Calu3 (cell line): ENCODE measurements at regions not wholly inside any gene's neighbourhood (a gene's known extent, or its start where the extent isn't known, plus 50 kb on each side); places are given as distances from the start of the nearest gene placed in this dataset.

ENCODE experiments used
- BruUV-seq: library from RNA; stranded (reverse); fragments of 400-500 nt; replicated peaks from 2 replicates; lab custom pipeline; 2021; lab: Mats Ljungman, UMichigan
- CTCF ChIA-PET: fragments of 300-600 bp; sonication (Branson Sonifier 250); formaldehyde crosslinking; loops from one replicate; lab custom pipeline; 2022; ENCODE audit warnings: antibody characterized with exemption; lab: Charles Lee
- DNase-seq: peaks from one replicate; pipeline ENCODE4 v3.0.0; 2022
- H3K27ac Mint-ChIP-seq: one replicate; pipeline ENCODE4 v1.8.0; 2022; ENCODE audit warnings: mixed read lengths; ENCODE audit not compliant: unreplicated experiment
- H3K27me3 Mint-ChIP-seq: one replicate; pipeline ENCODE4 v1.8.0; 2022; ENCODE audit warnings: mixed read lengths; ENCODE audit not compliant: unreplicated experiment
- H3K36me3 Mint-ChIP-seq: one replicate; pipeline ENCODE4 v1.8.0; 2022; ENCODE audit warnings: mild to moderate bottlenecking, moderate library complexity, mixed read lengths; ENCODE audit not compliant: insufficient read depth, unreplicated experiment
- H3K4me1 Mint-ChIP-seq: one replicate; pipeline ENCODE4 v1.8.0; 2022; ENCODE audit warnings: mild to moderate bottlenecking, low read depth, mixed read lengths; ENCODE audit not compliant: unreplicated experiment
- H3K4me3 Mint-ChIP-seq: one replicate; pipeline ENCODE4 v1.8.0; 2022; ENCODE audit warnings: mild to moderate bottlenecking, low read depth, moderate library complexity, mixed read lengths; ENCODE audit not compliant: unreplicated experiment
- H3K9me3 Mint-ChIP-seq: one replicate; pipeline ENCODE4 v1.8.0; 2022; ENCODE audit warnings: low read depth, mixed read lengths; ENCODE audit not compliant: unreplicated experiment
- CTCF ChIP-seq: fragments of 200-600 bp; IDR thresholded peaks from one replicate; pipeline ENCODE4 v1.8.0; 2022; ENCODE audit warnings: antibody characterized with exemption; ENCODE audit not compliant: unreplicated experiment
- intact Hi-C: fragments of 100-400 bp; cut with micrococcal nuclease; formaldehyde crosslinking; loops from one replicate; pipeline ENCODE4 v1.10.0; 2022; ENCODE audit not compliant: unreplicated experiment

GRCh38 chr2:479031-479430 lies 191.1 kb upstream of the ALKAL2 start:
- Mint-ChIP-seq H3K27ac (no peak overlapping the region), H3K36me3 (no peaks in the 10 kb centered on the region), H3K9me3 (peaks cover 8% of the 10 kb centered on the region), H3K4me1 (peaks cover 12% of the 10 kb centered on the region), H3K4me3 (peak overlapping the region; percentile 68), H3K27me3 (peaks cover 12% of the 10 kb centered on the region)
- CTCF ChIA-PET = no interaction called here
- DNase-seq = no peak
- no peak for TF ChIP-seq CTCF
- intact Hi-C loops = no loop called here
- BruUV-seq = no TSS peak

GRCh38 chr2:471560-471959 lies 183.7 kb upstream of the ALKAL2 start:
- Mint-ChIP-seq H3K36me3 (no peaks in the 10 kb centered on the region), H3K9me3 (peaks cover 14% of the 10 kb centered on the region), H3K27me3 (no peaks in the 10 kb centered on the region), H3K4me3 (no peak overlapping the region), H3K27ac (no peak overlapping the region), H3K4me1 (no peaks in the 10 kb centered on the region)
- CTCF ChIA-PET = no interaction called here
- DNase-seq = no peak
- intact Hi-C loops = no loop called here
- no peak for TF ChIP-seq CTCF
- BruUV-seq = no TSS peak

- BruUV-seq = no TSS peak
- intact Hi-C loops = no loop called here
- Mint-ChIP-seq H3K36me3 (no peaks in the 10 kb centered on the region), H3K27ac (no peak overlapping the region), H3K4me3 (no peak overlapping the region), H3K27me3 (no peaks in the 10 kb centered on the region), H3K4me1 (no peaks in the 10 kb centered on the region), H3K9me3 (peaks cover 9% of the 10 kb centered on the region)
- CTCF ChIA-PET = no interaction called here
- DNase-seq = no peak
- TF ChIP-seq CTCF = no peak
These were observed 181.6 kb upstream of the ALKAL2 start for GRCh38 chr2:469514-469913.

GRCh38 chr2:468648-469336 lies 180.9 kb upstream of the ALKAL2 start:
- intact Hi-C loops = no loop called here

More at GRCh38 chr2:468648-469336, 180.9 kb upstream of the ALKAL2 start:
- no peak for TF ChIP-seq CTCF
- no peaks in the 10 kb centered on the region for H3K36me3 Mint-ChIP-seq
- H3K9me3 Mint-ChIP-seq = peaks cover 9% of the 10 kb centered on the region
- H3K4me3 Mint-ChIP-seq = no peak overlapping the region
- H3K4me1 Mint-ChIP-seq = no peaks in the 10 kb centered on the region
- no peaks in the 10 kb centered on the region for H3K27me3 Mint-ChIP-seq
- CTCF ChIA-PET = no interaction called here
- DNase-seq = no peak
- no TSS peak for BruUV-seq
- no peak overlapping the region for H3K27ac Mint-ChIP-seq
